ENCODE measurements at regions not wholly inside any gene's neighbourhood (a gene's known extent, or its start where the extent isn't known, plus 50 kb on each side); places are given as distances from the start of the nearest gene placed in this dataset.

DNA sequence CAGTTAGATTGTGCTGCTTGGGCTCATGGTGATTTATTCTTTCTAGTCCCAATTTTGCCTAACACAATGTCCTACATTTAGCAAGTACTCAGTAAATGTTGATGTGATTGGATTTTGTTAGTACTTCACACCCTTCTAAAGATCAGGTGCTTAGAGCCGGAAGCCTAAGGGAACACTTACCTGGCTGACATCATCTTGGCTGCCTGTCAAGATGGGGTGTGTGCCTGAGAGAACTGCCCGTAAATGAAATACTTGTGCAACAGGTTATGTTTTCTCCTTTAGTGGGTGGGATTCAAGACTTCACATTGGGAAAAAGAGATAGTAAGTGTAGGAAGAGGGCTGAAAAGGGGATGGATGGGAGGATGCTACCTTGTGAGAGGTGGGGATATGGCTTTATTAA is 75.5 kb upstream of the MACF1 start:
- FAIRE-seq (no peak), DNase-seq (ENCODE audit: insufficient read length) (no peak)
- TF ChIP-seq POLR2A (IDR thresholded peaks at IDR 0.05; ENCODE audit: low read depth, low read length) (no peak), POLR2AphosphoS5 (IDR thresholded peaks at IDR 0.05; ENCODE audit: low read depth, low read length) (no peak), TAF1 (IDR thresholded peaks at IDR 0.05; ENCODE audit: borderline replicate concordance, low read depth, low read length) (no peak)

DNA sequence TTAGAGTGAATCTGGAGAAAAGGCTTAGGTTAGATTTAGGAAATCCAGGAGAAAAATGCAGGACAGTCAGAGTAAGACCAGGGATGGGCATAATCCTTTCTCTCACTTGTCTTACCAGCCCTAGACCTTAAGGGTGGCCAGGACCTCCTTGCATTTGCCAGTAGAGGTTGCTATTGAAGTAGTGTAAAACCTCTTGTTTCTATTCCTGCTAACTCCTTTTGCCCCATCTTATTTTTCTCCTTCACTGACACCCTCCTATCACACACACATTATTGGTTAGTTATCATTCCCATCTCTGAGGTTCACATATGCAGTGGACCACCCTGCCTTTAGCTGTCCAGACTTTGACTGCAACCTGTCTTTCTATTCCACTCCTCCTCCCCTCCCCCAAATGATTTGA is 75.0 kb upstream of the MACF1 start:
- no peak for DNase-seq (ENCODE audit: insufficient read length)
- no peak for FAIRE-seq
- TF ChIP-seq POLR2A (IDR thresholded peaks at IDR 0.05; ENCODE audit: low read depth, low read length) (no peak), POLR2AphosphoS5 (IDR thresholded peaks at IDR 0.05; ENCODE audit: low read depth, low read length) (no peak), TAF1 (IDR thresholded peaks at IDR 0.05; ENCODE audit: borderline replicate concordance, low read depth, low read length) (no peak)

DNA sequence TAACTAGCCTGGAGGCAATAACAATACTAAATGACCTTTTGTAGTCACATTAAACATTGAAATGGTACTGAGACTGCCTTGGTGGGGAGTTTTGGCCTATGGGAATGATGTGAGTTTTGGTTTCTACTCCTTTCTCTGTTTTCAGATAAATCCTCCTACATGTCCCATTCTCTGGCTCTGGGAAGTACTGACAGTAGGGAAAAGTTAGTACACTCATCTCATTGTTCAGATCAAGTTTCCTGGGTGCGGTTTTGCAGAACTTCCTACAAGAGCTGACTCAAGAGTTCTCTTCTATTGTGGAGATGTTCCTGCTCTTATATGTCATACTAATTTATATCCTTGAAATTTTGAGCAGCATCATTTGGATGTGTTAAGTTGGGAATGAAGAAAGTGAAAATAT is 74.2 kb upstream of the MACF1 start:
- no peak for FAIRE-seq
- no peak for DNase-seq (ENCODE audit: insufficient read length)
- TF ChIP-seq POLR2A (IDR thresholded peaks at IDR 0.05; ENCODE audit: low read depth, low read length) (no peak), TAF1 (IDR thresholded peaks at IDR 0.05; ENCODE audit: borderline replicate concordance, low read depth, low read length) (no peak), POLR2AphosphoS5 (IDR thresholded peaks at IDR 0.05; ENCODE audit: low read depth, low read length) (no peak)

DNA sequence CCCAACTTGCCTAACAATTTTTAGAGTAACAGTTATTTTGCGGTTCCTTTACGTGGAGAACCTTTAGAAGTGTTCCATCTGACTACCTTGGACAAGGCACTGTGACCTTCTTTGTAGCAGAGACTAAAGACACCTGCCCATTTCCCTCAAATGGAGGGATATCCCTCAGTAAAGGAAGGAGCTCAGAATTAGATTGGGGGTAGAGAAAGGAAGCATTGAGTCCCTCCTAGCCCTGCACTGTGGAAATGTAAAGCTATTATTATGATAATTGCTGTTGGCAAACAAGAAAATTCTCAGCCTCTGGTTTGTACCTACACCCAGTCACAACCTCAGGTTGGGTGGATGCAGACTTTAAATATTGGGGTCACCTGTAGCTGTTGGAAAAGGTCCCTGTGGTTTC is 72.6 kb upstream of the MACF1 start:
- no peak for DNase-seq (ENCODE audit: insufficient read length)
- TF ChIP-seq POLR2A (IDR thresholded peaks at IDR 0.05; ENCODE audit: low read depth, low read length) = no peak
- no peak for TF ChIP-seq TAF1 (IDR thresholded peaks at IDR 0.05; ENCODE audit: borderline replicate concordance, low read depth, low read length)
- no peak for FAIRE-seq

DNA sequence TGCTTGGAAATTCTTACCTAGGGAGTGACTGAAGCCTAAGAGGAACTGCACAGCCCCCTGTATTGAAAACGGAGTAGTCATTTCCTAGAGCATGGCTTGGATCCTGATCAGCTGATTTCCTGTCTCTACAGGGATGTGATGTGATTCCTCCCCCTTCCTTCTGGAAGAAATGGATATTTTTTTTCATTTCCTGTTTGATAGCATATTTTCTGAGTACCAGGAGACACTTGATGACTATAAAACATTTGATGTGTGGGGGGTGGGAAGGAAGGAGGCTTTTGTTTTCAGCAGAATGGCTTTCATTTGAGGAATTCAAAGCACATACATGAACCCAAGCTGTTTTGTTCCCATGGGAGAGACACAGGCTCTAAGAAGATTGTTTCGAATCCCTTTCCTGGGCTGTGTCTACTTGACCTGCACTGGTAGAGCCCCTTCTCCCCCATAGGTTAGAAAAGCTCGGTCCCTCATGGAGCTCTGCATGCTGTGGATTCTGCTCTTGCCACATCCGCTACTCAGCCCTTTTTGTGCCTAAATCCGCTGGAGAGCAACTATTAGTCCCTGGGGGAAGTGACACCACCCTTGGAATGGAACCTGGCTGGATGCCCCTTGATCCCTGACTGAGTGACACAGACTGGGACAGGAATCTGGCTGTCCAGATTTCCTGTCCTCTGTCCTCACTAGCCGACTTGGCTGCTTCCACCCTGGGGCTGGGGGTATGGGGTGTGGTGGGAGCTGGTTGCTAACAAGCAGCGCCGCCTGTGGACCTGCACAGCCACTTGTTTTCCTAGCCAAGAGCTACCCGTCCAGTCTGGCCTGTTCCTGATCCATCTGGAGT is 71.8 kb upstream of the MACF1 start:
- FAIRE-seq (no peak), DNase-seq (ENCODE audit: insufficient read length) (no peak)

DNA sequence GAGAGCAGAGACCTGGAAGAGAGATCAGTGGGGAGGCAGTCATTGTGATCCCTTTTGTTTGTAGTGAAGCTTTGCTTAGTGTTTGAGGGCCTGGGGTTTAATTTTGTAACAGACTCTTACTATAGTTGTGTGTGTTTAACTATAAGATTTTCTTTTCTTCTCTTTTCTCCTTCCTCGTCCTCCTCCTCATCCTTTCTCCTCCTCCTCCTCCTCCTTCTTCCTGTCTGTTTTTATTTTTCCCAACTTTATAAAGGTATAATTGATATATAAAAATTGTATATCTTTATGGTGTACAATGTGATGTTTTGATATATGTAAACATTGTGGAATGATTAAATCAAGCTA is 71.2 kb upstream of the MACF1 start:
- FAIRE-seq (no peak), DNase-seq (ENCODE audit: insufficient read length) (no peak)
- TF ChIP-seq TAF1 (IDR thresholded peaks at IDR 0.05; ENCODE audit: borderline replicate concordance, low read depth, low read length) (no peak), POLR2AphosphoS5 (IDR thresholded peaks at IDR 0.05; ENCODE audit: low read depth, low read length) (no peak), POLR2A (IDR thresholded peaks at IDR 0.05; ENCODE audit: low read depth, low read length) (no peak)

More for the DNA sequence above, 71.8 kb upstream of the MACF1 start:
- TF ChIP-seq POLR2AphosphoS5 (IDR thresholded peaks at IDR 0.05; ENCODE audit: low read depth, low read length) (no peak), POLR2A (IDR thresholded peaks at IDR 0.05; ENCODE audit: low read depth, low read length) (no peak), TAF1 (IDR thresholded peaks at IDR 0.05; ENCODE audit: borderline replicate concordance, low read depth, low read length) (no peak)

DNA sequence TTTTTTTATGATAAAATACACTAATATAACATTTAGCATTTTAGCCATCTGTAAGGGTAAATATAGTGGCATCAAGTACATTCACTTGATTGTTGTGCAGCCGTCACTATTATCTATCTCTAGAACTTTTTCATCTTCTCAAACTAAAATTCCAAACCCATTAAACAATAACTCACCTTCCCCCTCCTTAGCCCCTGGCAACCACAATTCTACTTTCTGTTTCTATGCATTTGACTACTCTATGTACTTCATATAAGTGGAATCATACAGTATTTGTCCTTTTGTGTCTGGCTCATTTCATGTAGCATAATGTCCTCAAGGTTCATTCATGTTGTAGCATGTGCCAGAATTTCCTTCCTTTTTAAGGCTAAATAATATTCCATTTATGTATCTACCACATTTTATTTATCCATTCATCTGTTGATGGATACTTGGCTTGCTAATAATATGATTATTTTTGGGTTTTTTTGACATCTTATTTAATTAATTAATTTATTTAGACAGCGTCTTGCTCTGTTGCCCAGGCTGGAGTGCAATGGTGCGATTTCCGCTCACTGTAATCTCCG is 69.6 kb upstream of the MACF1 start:
- no peak for DNase-seq (ENCODE audit: insufficient read length)
- TF ChIP-seq TAF1 (IDR thresholded peaks at IDR 0.05; ENCODE audit: borderline replicate concordance, low read depth, low read length) (no peak), POLR2A (IDR thresholded peaks at IDR 0.05; ENCODE audit: low read depth, low read length) (no peak), POLR2AphosphoS5 (IDR thresholded peaks at IDR 0.05; ENCODE audit: low read depth, low read length) (no peak)
- FAIRE-seq = no peak

DNA sequence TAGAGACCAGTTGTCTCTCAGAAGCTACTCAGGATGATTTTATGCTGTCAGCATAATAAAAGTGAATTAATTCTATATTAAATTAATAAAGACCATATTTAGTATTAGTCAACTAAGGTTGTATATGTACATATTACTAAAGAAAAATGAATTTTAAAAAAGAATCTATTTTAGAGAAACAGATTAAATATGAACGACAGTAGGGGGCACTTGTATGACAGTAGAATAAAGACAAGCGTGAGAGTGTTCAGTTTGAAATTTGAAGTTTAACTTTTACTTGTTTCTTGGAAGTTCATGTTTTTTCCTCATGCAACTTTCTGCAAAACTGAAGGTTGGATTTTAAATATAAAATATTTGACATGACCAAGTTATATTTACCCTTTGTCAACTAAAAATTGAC is 67.9 kb upstream of the MACF1 start:
- no peak for TF ChIP-seq TAF1 (IDR thresholded peaks at IDR 0.05; ENCODE audit: borderline replicate concordance, low read depth, low read length)
- TF ChIP-seq POLR2AphosphoS5 (IDR thresholded peaks at IDR 0.05; ENCODE audit: low read depth, low read length) = no peak
- TF ChIP-seq POLR2A (IDR thresholded peaks at IDR 0.05; ENCODE audit: low read depth, low read length) = no peak
- FAIRE-seq = no peak
- no peak for DNase-seq (ENCODE audit: insufficient read length)

DNA sequence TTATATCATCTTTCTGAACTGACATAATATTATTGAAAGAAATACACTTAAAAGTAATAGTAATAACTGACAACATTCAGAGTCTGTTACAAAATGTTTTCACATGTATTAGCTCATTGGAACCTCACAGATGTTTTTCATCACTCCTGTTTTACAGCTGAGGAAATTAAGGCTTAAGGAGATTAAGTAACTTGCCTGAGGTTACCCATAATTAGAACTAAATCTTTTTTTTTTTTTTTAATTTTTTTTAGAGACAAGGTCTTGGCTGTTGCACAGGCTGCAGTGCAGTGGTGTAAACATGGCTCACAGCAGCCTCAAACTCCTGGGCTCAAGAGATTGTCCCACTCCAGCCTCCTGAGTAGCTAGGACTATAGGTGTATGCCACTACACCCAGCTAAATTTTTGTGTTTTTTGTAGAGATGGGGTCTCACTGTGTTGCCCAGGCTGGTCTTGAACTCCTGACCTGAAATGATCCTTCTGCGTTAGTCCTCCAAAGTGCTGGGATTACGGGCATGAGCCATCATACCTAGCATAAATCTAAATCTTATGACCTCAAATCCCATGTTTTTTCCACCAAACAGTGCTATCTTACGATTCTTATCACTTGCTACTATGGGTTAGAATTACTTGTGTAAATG is 64.7 kb upstream of the MACF1 start:
- FAIRE-seq = no peak
- DNase-seq (ENCODE audit: insufficient read length) = no peak
- TF ChIP-seq TAF1 (IDR thresholded peaks at IDR 0.05; ENCODE audit: borderline replicate concordance, low read depth, low read length) = no peak
- no peak for TF ChIP-seq POLR2AphosphoS5 (IDR thresholded peaks at IDR 0.05; ENCODE audit: low read depth, low read length)
- no peak for TF ChIP-seq POLR2A (IDR thresholded peaks at IDR 0.05; ENCODE audit: low read depth, low read length)

DNA sequence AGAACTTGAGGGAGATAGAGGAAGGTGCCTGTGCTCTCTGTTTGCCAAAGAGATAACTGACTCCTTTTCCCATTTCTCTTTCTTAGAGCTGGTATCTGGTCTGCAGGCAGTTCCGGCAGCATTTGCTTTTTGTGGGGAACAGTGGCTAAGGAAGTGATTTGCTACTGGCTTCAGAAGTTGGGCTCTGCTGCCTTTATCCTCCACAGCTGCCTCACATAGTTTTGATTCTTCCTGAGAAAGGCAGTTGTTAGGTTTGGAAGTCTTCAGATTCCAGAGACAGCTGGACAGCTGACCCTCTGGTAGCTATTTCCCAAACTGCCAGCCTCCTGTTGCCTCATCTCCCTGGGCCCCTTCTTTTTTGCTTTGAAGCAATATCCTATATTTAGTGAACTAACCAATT is 62.6 kb upstream of the MACF1 start:
- no peak for TF ChIP-seq POLR2A (IDR thresholded peaks at IDR 0.05; ENCODE audit: low read depth, low read length)
- TF ChIP-seq POLR2AphosphoS5 (IDR thresholded peaks at IDR 0.05; ENCODE audit: low read depth, low read length) = no peak
- TF ChIP-seq TAF1 (IDR thresholded peaks at IDR 0.05; ENCODE audit: borderline replicate concordance, low read depth, low read length) = no peak
- FAIRE-seq = no peak
- no peak for DNase-seq (ENCODE audit: insufficient read length)

DNA sequence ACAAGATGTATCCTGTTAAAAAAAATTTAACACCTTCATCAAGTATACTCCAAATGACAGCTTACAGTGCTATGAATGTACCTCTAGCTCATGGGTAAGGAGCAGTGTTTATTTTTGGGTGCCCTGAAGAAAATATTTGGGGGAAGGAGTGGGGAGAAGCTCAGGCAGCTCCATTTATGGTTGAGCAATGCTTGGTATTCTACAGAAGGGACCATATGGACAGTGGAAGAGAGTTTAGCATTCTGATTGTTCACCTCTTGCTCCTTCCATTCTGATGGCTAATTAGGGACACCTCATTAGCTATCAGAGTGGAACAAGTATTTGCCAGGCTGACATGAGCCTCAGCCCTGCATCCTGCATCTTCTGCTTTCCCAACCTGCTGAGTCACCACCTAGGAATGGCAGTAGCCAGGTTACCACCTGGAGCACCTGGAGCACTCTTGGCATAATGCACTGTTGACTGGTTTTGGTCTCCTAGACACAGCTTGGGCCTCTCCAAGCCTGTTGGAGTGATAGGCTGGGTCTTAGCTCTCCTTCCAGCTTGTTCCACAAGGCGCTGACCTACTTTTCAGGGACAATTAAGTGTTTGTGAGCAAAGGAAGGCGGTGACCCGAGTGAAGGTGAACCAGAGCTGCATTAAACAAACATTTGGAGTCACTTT is 62.0 kb upstream of the MACF1 start:
- DNase-seq (ENCODE audit: insufficient read length) = no peak
- FAIRE-seq = no peak
- TF ChIP-seq POLR2AphosphoS5 (IDR thresholded peaks at IDR 0.05; ENCODE audit: low read depth, low read length) (no peak), POLR2A (IDR thresholded peaks at IDR 0.05; ENCODE audit: low read depth, low read length) (no peak), TAF1 (IDR thresholded peaks at IDR 0.05; ENCODE audit: borderline replicate concordance, low read depth, low read length) (no peak)

Measured in GM12892 (cell line).